ENCODE measurements at regions not wholly inside any gene's neighbourhood (a gene's known extent, or its start where the extent isn't known, plus 50 kb on each side); places are given as distances from the start of the nearest gene placed in this dataset.

- no peak for DNase-seq
Measured at GRCh38 chr14:65359503-65359902, 53.0 kb upstream of the FUT8 start.

GRCh38 chr14:65360144-65360784, 52.3 kb upstream of the FUT8 start:
- DNase-seq, result no peak

- no peak for DNase-seq
Measured at GRCh38 chr14:65361920-65362319, 50.6 kb upstream of the FUT8 start.
